Esophagus mucosa (tissue), 1 donor: ENCODE measurements at regions not wholly inside any gene's neighbourhood (a gene's known extent, or its start where the extent isn't known, plus 50 kb on each side); places are given as distances from the start of the nearest gene placed in this dataset.
"Not testable (repeated sequence)": the region's sequence is repeated elsewhere in the genome, so short reads cannot be mapped to it uniquely, and the experiment has no call there.

Experiments
- ATAC-seq: fragments of 200-7000 bp; cut with Tn5 transposase; one replicate; pipeline ENCODE4 v1.9.1; 2020
- donor health status: DM: yes; HTN: yes; CAD: no.

- ATAC-seq = no peak
Observed at GRCh38 chr6:9936551-9936950, 478.3 kb downstream of the TFAP2A start.

GRCh38 chr6:9933677-9934076 is 481.2 kb downstream of the TFAP2A start:
- ATAC-seq = no peak

GRCh38 chr6:9927275-9927674 is 487.6 kb downstream of the TFAP2A start:
- peak; percentile 37 for ATAC-seq

- ATAC-seq = no peak
Observed at GRCh38 chr6:9924971-9925370, 489.9 kb downstream of the TFAP2A start.

GRCh38 chr6:9921366-9921765 is 493.5 kb downstream of the TFAP2A start:
- no peak for ATAC-seq

GRCh38 chr6:9914951-9915350 is 499.9 kb downstream of the TFAP2A start:
- ATAC-seq = no peak

GRCh38 chr6:9901376-9901775 is 513.5 kb downstream of the TFAP2A start:
- ATAC-seq = no peak

GRCh38 chr6:9896806-9897205 is 518.1 kb downstream of the TFAP2A start:
- ATAC-seq = no peak

- ATAC-seq = no peak
Observed at GRCh38 chr6:9890893-9891292, 524.0 kb downstream of the TFAP2A start.

- no peak for ATAC-seq
Observed at GRCh38 chr6:9890469-9890868, 524.4 kb downstream of the TFAP2A start.

GRCh38 chr6:9878535-9878934 is 536.3 kb downstream of the TFAP2A start:
- no peak for ATAC-seq

GRCh38 chr6:9875605-9876353 is 539.1 kb downstream of the TFAP2A start:
- no peak for ATAC-seq

GRCh38 chr6:9862603-9863167 is 552.2 kb downstream of the TFAP2A start:
- ATAC-seq = no peak

- ATAC-seq = peak; percentile 95
Observed at GRCh38 chr6:9851541-9852380, 563.1 kb downstream of the TFAP2A start.

- ATAC-seq = no peak
Observed at GRCh38 chr6:9851006-9851405, 563.9 kb downstream of the TFAP2A start.

- peak; percentile 79 for ATAC-seq
Observed at GRCh38 chr6:9848094-9848493, 566.8 kb downstream of the TFAP2A start.

GRCh38 chr6:9841886-9842725 is 572.8 kb downstream of the TFAP2A start:
- ATAC-seq = no peak

- ATAC-seq = no peak
Observed at GRCh38 chr6:9834233-9834632, 580.6 kb downstream of the TFAP2A start.

GRCh38 chr6:9831783-9832182 is 583.1 kb downstream of the TFAP2A start:
- ATAC-seq = no peak

GRCh38 chr6:9830808-9831207 is 584.1 kb downstream of the TFAP2A start:
- ATAC-seq = no peak

- no peak for ATAC-seq
Observed at GRCh38 chr6:9825526-9825925, 589.3 kb downstream of the TFAP2A start.

GRCh38 chr6:9810727-9811126 is 604.1 kb downstream of the TFAP2A start:
- not testable (repeated sequence) for ATAC-seq

GRCh38 chr6:9810286-9810685 is 604.6 kb downstream of the TFAP2A start:
- no peak for ATAC-seq
